Chondrocyte (in vitro differentiated cells): ENCODE measurements at regions not wholly inside any gene's neighbourhood (a gene's known extent, or its start where the extent isn't known, plus 50 kb on each side); places are given as distances from the start of the nearest gene placed in this dataset.

Experiments
- DNase-seq: peaks from one replicate; pipeline ENCODE4 v3.0.0; 2021; ENCODE audit warnings: mixed read lengths, low spot score
- H3K27ac Mint-ChIP-seq: one replicate; pipeline ENCODE4 v1.8.0; 2021; ENCODE audit warnings: mild to moderate bottlenecking, moderate library complexity, mixed read lengths; ENCODE audit not compliant: unreplicated experiment
- H3K27me3 Mint-ChIP-seq: 2 replicates; pipeline ENCODE4 v1.8.0; 2021; ENCODE audit warnings: low read depth, mixed read lengths
- H3K36me3 Mint-ChIP-seq: 2 replicates; pipeline ENCODE4 v1.8.0; 2021; ENCODE audit warnings: low read depth, mixed read lengths
- H3K4me1 Mint-ChIP-seq: 2 replicates; pipeline ENCODE4 v1.8.0; 2021; ENCODE audit warnings: low read depth, mild to moderate bottlenecking, mixed read lengths
- H3K4me3 Mint-ChIP-seq: one replicate; pipeline ENCODE4 v1.8.0; 2021; ENCODE audit warnings: mild to moderate bottlenecking, moderate library complexity, mixed read lengths; ENCODE audit not compliant: unreplicated experiment
- H3K9me3 Mint-ChIP-seq: 2 replicates; pipeline ENCODE4 v1.8.0; 2021; ENCODE audit warnings: low read depth, mixed read lengths
- CTCF ChIP-seq: fragments of 200-600 bp; sonication (generic); IDR thresholded peaks from 2 replicates; pipeline ENCODE4 v1.5.0; 2021; ENCODE audit warnings: antibody characterized with exemption, mild to moderate bottlenecking, moderate library complexity

- no peak for TF ChIP-seq CTCF
- peak overlapping the region; percentile 74 for H3K27ac Mint-ChIP-seq
- H3K27me3 Mint-ChIP-seq = no peaks in the 10 kb centered on the region
- peaks cover 4% of the 10 kb centered on the region for H3K36me3 Mint-ChIP-seq
- H3K4me1 Mint-ChIP-seq = peaks cover 47% of the 10 kb centered on the region
- no peak overlapping the region for H3K4me3 Mint-ChIP-seq
- H3K9me3 Mint-ChIP-seq = peaks cover 21% of the 10 kb centered on the region
- DNase-seq = no peak
Measured at GRCh38 chr2:196370381-196370780, 199.0 kb upstream of the STK17B start.

- H3K36me3 Mint-ChIP-seq = peaks cover 4% of the 10 kb centered on the region
- no peaks in the 10 kb centered on the region for H3K27me3 Mint-ChIP-seq
- TF ChIP-seq CTCF = no peak
- no peak for DNase-seq
- no peak overlapping the region for H3K4me3 Mint-ChIP-seq
- peaks cover 21% of the 10 kb centered on the region for H3K9me3 Mint-ChIP-seq
- H3K4me1 Mint-ChIP-seq = peaks cover 59% of the 10 kb centered on the region
- peak overlapping the region; percentile 75 for H3K27ac Mint-ChIP-seq
Measured at GRCh38 chr2:196372276-196372809, 201.0 kb upstream of the STK17B start.

- no peak for DNase-seq
- peaks cover 66% of the 10 kb centered on the region for H3K4me1 Mint-ChIP-seq
- H3K36me3 Mint-ChIP-seq = peaks cover 4% of the 10 kb centered on the region
- peak overlapping the region; percentile 75 for H3K27ac Mint-ChIP-seq
- no peaks in the 10 kb centered on the region for H3K27me3 Mint-ChIP-seq
- no peak for TF ChIP-seq CTCF
- no peak overlapping the region for H3K4me3 Mint-ChIP-seq
- peaks cover 23% of the 10 kb centered on the region for H3K9me3 Mint-ChIP-seq
Measured at GRCh38 chr2:196372811-196373664, 201.7 kb upstream of the STK17B start.

GRCh38 chr2:196376984-196377877 lies 205.9 kb upstream of the STK17B start:
- Mint-ChIP-seq H3K9me3 (peaks cover 3% of the 10 kb centered on the region), H3K27me3 (no peaks in the 10 kb centered on the region), H3K4me3 (no peak overlapping the region), H3K4me1 (peaks cover 76% of the 10 kb centered on the region), H3K36me3 (no peaks in the 10 kb centered on the region), H3K27ac (peak overlapping the region; percentile 94)
- no peak for TF ChIP-seq CTCF
- DNase-seq = no peak

- Mint-ChIP-seq H3K36me3 (peaks cover 4% of the 10 kb centered on the region), H3K27me3 (no peaks in the 10 kb centered on the region), H3K4me1 (peaks cover 57% of the 10 kb centered on the region), H3K9me3 (peaks cover 3% of the 10 kb centered on the region), H3K27ac (no peak overlapping the region), H3K4me3 (no peak overlapping the region)
- no peak for DNase-seq
- TF ChIP-seq CTCF = no peak
Measured at GRCh38 chr2:196379600-196379999, 208.2 kb upstream of the STK17B start.
